CD4-positive, alpha-beta T cell treated with Interleukin-12 subunit alpha and Interleukin-12 subunit beta, for 1 hour (primary cell): ENCODE measurements at regions not wholly inside any gene's neighbourhood (a gene's known extent, or its start where the extent isn't known, plus 50 kb on each side); places are given as distances from the start of the nearest gene placed in this dataset.
"Not testable (repeated sequence)": the region's sequence is repeated elsewhere in the genome, so short reads cannot be mapped to it uniquely, and the experiment has no call there.

ENCODE experiments used
- DNase-seq: peaks from one replicate; pipeline ENCODE4 v3.0.0-alpha.2; 2020

DNA sequence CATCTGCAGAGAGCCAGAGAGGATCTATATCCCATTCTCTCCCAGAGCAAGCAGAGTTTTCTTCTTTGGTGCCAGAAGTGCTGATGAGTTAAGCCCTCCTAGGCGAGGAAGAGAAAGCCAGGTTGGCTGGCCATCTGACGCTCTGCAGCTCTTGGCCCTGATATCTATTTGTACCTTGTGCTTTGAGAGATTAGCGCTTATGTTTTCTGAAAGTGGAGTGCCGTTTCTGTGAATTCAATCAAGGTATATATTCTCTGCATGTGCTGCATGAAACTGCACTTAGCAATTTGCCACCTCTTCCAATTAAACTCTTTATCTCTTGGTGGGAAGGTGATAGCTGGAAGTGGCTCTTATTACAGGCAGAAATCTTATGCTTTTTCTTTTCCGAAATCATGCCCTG is 177.5 kb downstream of the LPIN1 start:
- DNase-seq, result no peak

DNA sequence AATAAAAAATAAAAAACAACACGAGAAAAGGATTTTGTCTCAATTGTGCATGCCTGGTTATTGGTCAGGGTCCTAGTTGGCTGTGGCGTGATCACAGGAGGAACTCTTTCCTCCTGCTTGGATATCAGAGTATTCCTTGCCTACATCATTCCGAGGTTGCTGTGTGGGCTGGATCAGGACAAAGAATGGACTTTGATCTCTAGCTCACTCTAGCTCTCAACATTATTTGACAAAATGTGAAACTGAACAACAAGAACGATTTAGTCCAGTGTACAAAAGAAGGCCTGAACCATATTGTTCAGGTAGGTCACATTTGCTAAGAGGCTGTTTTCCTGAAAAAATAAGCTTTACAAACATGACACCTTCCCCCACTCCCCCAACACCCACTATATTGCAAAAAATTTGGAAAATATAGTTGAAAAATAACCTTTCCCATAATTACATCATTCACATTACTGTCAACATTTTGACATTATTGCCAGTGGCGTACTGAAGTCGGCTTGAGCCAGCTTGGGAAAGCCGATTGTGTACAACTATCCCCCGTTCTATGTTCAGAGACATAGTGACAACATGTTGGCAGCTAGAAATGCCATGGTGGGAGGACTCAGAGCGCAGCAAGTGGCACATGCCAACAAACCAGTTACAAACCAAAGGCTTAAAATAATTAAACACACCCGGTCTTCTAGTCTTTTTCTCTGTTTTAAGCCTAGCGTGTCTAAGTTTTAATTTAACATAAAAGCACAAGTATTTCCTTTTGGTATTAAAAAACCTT is 179.0 kb downstream of the LPIN1 start:
- no peak for DNase-seq

DNA sequence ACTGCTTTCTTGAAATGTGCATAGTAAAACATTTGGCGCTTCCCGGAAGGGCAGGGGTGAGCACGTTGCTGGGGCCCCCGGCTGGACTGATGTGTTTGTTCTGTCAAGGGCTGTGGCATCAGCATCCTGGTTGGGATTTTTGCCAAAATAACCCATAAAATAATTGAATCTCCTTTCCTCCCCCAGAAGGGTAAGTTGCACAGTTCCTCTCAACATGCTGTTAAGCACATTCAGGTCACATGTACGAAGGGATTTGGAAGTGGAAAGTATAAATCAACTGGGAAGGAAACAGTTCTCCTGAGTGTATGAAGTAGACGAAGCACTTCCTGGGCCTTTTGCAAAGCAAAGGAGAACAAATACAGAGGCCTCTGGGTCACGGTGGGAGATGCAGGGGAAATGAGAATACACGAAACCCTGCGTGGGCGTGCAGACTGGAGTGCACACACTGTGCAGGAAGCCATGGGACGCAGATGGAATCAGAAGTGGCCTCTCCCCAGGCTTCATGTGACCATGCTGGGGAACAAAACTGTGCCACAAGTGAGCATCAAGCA is 183.9 kb downstream of the LPIN1 start:
- DNase-seq, result no peak

DNA sequence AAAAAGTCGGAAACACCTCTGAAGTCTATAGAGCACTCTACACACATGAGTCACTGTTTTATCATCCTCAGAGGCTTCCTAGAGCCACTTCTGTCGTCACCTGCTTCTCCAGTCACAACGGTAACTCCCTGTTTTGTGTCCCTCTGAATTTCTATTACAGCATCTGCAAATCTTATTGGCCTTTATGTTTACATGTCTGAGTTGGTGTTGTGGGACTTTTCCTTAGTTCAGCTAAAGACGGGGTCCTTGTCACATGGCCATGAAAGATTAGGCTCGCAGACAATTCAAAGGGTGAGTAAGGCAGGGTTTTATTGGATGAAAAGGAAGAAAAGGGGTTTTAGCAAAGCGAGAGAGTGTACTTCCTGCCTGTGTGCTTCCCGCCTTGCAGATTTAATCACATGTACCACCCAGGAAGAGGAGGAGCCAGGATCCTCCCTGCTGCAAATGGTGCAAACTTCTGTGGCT is 185.6 kb downstream of the LPIN1 start:
- no peak for DNase-seq

DNA sequence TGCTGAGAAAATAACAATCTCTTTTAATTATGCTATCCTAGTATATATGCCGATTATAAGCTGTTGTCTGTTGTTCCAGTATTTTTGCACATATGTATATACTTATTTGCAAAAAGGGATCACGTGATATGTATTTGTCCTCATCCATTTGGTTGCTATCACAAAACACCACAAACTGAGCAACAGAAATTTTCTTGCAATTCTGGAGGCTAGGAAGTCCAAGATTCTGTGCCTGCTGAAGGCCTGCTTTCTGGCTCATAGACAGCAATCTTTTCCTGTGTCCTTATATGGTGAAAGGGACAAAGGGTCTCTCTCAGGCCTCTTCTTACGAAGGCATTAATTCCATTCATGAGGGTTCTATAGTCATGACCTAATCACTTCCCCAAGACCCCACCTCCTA is 186.5 kb downstream of the LPIN1 start:
- DNase-seq, result no peak

DNA sequence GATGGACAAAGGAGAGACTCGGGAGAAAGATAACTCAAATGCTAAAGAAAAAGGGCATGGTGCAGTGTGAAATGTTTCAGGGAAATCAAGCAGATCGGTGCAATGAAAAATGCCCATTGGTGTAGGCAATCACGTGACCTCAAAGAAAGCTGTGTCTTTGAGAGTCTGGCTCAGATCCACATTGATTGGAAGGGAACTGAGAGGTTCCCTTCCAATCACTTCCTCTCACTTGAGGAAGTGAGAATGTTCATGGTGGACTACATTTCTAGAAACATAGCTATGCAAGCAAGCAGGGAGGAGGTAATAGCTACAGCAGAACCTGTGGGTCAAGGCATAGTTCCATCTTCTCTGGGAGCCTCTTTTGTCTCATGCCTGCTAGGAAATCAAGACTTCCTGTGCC is 187.4 kb downstream of the LPIN1 start:
- DNase-seq, result no peak

DNA sequence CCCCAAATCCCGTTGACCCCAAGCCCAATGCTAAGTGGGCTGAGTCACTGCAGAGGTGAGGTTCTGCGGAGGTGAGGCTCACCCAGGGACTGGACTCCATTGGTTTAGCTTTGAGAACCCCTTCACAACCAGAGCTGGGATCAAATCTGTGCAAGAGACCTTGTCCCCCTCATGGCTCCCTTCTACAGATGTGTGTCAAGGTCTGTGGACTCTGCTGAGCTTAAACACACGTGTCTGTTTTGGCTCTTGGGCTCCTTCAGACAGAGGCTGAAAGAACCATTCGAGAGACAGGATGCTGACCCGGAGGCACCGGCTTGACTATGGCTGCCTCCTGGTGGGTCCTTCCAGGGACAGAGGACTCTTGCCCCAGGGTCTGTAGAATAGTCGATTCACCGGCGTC is 190.3 kb downstream of the LPIN1 start:
- DNase-seq, result no peak

DNA sequence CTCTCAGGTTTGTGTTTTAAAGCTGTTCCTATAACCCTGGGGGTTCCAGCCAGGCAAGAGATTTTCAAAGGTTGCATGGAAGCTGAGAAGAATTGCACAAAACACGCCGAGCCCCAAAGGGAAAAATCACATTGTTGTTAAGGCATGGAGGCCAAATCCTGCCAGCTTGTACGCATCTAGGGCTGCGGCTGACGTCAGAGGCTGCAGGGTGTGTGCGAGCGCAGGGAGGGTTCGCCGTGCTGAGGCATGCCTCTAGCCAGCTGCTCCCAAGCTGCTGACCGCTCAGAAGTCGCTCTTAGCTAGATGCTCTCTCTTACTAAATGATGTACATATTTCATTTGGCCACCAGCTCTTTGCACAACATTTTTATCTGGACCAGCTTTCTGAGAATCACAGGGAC is 191.8 kb downstream of the LPIN1 start:
- no peak for DNase-seq

DNA sequence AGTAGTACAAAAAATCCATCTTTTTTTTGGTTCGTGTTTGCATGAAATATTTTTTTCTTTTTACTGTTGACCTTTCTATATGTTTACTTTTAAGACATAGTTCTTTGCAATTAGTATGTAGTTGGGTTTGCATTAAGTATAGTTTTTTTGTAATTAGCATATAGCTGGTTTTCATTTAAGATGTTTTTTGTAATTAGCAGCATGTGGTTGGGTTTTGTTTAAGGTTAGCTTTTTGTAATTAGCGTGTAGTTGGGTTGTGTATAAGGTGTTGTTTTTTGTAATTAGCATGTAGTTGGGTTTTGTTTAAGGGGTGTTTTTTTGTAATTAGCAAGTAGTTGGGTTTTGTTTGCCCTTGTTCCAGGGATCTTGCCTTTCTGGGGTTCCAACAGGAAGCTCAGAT is 193.1 kb downstream of the LPIN1 start:
- no peak for DNase-seq

DNA sequence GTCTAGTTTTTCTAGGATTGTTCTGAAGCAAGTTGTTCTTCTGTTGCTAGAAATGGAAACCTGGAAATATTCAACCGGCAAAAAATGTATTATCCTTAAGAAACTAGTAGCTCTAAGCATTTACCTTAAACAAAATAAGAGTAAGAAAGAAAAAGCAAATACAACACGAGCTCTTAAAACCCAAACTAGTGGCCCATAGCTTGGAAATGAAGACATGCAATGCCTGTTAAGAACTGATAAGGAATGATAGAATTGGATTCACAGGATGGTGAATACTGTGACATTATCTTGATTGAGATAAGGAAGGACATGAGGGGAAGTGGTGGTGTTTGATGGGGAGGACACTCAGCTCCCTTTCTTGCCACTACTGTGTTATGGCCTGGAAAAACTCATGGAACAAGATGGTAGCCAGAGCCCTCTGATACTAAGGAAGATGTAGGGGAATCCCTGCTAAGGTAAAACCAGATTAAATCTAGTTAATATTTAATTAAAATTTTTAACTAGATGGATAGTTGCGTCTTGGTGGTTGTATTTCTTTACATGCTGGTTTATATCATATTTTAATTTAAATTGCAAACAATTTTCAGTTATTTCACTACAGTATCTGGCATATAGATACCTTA is 193.8 kb downstream of the LPIN1 start:
- DNase-seq, result no peak

DNA sequence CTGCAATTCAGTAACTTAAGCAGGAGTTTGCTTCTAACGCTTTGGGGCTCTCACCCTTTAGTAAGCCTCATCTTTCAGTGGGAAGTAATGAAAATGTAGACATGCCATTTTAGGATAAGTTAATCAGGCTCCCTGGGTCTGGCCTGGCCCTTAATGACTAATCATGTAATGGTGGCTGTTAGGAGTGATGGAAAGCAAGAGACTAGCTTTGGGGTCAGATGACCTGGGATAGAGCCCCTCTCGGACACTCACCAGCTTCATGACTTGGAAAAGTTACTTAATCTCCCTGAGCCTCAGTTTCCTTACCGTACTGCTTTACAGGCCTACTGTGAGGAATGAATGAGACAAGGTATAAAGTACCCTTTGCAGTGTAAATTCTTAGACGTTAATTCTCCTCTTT is 194.4 kb downstream of the LPIN1 start:
- DNase-seq, result no peak

DNA sequence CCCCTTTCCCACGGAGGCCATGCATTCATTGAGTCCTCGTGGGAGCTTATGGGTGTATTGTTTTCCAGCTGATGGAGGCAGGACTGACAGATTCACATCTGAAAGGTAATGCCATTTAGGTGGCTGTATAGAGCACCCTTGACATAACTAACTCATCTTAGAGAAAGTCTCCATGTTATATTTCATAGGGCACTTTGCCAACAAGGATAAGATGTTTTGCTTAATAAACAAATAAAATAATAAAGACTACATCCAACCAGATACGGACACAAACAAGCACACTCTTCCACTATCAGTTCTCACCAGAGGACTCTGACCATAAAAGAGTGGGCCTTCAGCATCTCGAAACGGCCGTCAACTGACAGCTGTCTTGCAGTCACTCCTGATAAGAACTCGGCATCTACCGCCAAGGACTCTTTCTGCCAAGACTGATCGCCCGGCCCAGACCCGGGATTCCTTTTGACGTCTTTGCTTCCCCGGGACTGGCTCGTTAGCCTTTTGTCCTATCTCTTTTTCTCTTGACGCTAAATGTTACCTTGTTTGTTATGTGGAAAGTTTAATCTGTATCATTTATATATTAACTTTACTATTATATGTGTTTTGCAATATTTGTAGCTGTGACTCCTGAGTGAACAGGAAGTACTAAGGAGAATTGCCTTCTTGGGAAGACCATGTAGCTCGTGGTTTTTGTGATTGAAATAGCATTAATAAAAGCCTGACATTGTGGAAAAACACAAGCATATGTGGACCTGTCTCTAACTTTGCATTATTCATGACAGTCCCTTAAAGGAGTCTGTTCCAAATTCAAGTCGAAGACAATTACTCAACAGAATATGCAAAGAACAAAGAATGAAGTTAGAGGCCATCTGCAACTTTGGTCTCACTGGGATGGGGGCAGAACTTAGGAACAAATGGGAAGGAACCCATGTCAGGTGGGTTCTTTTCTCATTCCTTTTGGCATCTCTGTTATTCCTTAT is 195.1 kb downstream of the LPIN1 start:
- DNase-seq, result no peak

DNA sequence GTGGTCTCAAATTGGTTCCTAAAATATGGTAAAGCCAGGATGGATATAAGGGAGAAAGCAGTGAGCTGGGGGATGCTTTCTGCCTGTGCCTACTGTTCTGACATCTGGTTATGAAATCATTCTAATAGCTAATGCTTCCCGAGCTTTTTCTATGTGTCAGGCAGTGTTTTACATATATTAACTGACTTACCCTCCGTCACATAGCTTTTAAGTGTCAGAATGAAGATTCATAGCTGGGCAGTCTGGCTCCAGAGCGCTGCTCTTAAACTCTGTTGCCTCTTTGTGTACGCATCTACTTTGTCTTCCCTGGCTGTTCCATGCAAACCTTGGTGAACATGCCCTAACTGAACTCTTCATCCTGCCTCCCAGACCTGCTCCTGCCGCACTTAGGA is 195.7 kb downstream of the LPIN1 start:
- DNase-seq, result no peak

DNA sequence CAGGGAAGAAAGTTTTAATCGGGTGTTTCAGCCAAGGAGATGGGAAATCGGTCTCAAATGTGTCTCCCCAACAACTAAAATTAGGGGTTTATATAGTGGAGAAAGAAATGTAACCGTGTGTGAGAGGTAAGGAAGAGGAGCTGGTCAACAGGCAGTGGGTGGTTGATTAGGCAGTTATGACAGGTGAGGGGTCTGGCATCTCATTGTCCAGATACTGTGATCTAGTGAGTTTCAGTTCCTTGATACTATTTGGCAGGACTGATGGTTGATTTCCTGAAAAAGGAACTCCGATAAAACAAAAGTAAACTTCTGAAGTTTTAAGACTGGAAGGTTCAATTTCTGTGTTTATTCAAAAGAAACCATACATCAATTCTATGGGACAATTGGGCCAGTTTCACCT is 197.9 kb downstream of the LPIN1 start:
- no peak for DNase-seq

DNA sequence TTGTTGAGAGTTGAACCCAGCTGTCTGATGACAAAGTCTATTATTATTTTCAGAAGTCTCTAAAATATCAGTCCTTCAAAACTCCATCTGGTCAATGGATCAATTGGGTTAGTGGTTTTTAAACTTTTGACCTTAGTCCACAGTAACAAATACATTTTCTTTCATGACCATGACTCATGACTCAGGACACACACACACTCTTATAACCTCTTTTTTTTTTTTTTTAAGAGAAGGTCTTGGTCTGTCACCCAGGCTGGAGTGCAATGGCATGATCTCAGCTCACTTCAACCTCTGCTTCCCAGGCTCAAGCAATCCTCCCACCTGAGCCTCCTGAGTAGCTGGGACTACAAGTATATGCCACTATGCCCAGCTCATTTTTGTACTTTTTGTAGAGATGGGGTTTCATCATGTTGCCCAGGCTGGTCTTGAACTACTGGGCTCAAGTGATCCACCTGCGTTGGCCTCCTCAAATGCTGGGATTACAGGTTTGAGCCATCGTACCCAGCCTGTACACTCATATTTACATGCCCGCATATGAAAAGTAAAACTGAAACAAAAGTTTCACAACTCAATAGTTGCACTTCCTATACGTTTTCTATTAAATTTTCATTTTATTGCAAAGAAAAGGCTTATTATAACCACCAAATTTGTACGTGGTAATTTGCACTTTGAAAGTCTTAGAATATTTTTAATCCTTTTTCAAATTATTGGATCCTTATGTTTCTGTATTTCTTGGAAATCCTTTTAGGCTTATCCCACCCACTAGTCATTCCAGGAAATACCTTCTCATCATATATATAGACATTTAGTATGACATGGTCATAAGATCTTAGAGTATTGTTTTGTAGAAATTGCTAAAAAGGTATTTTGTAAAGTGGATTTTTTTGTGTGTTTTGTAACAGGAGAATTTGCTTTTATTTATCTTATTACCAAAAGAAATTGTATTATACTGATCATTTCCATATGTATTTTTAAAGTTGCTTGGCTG is 199.0 kb downstream of the LPIN1 start:
- DNase-seq, result peak; percentile 22

DNA sequence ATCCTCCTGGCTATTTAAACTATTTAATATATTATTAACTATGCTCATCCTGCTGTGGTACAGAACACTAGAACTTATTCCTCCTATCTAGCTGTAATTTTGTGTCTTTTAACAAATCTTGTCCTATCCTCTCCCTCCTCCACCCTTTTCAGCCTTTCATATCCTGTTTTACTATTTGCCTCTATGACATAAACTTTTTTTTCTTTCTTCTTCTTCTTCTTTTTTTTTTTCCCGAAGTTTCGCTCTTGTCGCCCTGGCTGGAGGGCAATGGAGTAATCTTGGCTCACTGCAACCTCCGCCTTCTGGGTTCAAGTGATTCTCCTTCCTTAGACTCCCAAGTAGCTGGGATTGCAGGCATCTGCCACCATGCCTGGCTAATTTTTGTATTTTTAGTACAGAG is 201.5 kb downstream of the LPIN1 start:
- no peak for DNase-seq

DNA sequence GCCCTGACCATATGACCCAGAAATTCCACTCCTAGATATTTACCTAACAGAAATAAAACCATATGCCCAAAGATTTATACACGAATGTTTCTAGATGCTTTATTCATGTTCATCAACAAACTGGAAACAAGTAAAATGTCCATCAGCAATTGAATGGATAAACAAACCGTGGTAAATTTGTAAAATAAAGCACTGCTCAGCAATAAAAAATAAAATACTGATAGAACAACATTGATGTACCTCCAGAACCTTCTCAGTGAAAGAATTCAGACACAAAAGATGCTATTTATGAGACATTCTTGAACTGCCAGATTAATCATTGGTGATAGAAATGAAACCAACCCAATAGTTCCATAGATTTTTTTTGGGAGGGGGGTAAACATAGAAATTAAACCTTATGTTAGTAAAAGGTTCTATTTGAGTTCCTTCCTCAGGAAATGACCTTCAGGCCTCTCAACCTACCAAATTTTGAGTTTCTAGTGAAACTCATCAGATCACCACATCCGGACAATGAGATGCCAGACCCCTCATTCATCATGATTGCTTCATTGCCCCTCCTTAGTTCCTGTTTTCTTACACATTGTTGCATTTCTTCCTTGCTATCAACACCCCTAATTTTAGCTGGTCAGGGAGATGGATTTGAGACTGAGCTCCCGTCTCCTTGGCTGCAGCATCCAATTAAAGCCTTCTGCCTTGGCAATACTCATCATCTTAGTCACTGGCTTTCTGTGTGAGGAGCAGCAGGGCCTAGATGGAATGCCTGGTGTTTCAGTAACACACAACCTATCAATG is 203.5 kb downstream of the LPIN1 start:
- DNase-seq, result no peak

DNA sequence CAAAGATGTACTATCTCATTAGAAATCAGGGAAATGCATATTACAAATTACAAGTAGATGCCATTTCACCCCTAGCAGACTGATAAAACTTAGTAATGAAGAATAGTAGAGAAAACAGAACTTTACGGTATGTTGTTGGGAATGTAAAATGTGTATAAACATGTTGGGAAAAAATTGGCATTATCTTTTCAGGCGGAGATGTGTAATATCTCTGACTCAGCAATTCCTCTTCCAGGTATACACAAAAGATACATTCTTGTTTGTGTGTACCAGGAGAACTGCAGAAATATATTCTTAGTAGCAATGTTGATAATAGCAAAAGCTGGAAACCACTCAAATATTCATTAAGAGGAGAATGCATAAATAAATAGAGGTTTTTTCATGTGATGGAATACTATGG is 204.5 kb downstream of the LPIN1 start:
- DNase-seq, result no peak

DNA sequence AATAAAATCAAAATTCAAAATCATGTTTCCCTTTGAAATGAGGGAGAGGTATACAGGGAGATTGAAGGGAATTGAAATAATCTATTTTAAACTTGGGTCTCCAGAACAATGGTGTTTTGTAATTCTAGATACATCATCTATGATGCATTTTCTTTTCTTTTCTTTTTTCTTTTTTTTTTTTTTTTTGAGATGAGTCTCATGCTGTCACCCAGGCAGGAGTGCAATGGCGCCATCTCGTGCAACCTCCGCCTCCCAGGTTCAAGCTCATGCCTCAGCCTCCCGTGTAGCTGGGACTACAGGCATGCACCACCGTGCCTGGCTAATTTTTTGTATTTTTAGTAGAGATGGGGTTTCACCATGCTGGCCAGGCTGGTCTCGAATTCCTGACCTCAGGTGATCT is 205.1 kb downstream of the LPIN1 start:
- not testable (repeated sequence) for DNase-seq

DNA sequence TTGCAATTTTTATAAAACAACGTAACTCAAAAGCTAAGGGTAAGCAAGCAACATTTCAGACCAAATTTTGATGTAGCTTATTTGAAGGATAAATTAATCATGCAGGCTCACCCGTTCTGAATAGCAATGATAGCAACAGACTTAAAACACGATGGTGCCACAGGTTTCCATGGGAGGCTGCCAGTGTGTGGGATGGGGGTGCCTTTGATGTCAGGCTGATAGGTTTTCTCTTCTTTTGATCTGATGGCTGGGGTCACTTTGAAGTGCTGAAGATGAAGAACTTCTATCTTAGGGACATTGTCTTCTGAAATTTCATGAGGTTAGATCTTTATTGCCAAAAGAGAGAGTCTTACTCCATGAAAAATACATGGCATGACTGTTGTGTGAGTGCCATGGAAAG is 206.8 kb downstream of the LPIN1 start:
- DNase-seq, result no peak

DNA sequence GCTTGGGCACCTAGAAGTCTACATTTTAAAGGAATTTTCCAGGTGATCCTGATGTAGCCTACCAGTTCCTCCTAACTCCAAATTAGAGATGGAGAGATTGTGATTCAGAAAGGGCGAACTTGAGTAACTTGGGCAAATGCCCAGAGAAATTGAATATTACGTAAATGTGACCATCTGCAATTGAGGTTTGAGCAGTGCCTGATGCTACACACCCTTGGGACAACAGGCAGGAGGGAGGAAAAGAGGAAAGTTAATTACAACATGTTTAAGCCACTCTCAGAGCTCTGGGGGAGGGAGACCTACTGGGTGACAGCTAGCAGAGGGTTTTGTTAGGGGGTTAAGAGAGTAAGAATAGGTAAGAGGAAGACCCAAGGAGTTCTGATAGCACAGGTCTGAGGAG is 208.9 kb downstream of the LPIN1 start:
- no peak for DNase-seq
